Psoas muscle (tissue), 7 donors: ENCODE measurements at regions not wholly inside any gene's neighbourhood (a gene's known extent, or its start where the extent isn't known, plus 50 kb on each side); places are given as distances from the start of the nearest gene placed in this dataset.

Experiments
- ATAC-seq, 4 donors: fragments of 200-7000 bp; cut with Tn5 transposase; one replicate each; pipeline ENCODE4 v1.9.1; 2020; ENCODE audit warnings: moderate library complexity in 3 of 4, mild to moderate bottlenecking in 2 of 4
- DNase-seq, 2 donors: peaks; one replicate each; pipeline ENCODE4 v3.0.0-alpha.2; 2020
- H3K27ac ChIP-seq: fragments of 200-600 bp; one replicate; pipeline ENCODE4 v1.8.0; 2022
- H3K27me3 ChIP-seq, 3 donors: fragments of 200-600 bp in 1 of 3; one replicate each; pipeline versions ENCODE4 v1.6.1 to v1.8.0; 2013 to 2022; ENCODE audit warnings: low read length in 2 of 3, mild to moderate bottlenecking in 2 of 3, moderate library complexity in 1 of 3; ENCODE audit not compliant: insufficient read depth in 3 of 3
- H3K36me3 ChIP-seq, 2 donors: fragments of 200-600 bp in 1 of 2; one replicate each; pipeline versions ENCODE4 v1.6.1 to v1.8.0; 2013 to 2022; ENCODE audit warnings: low read depth in 1 of 2, mild to moderate bottlenecking in 1 of 2, moderate library complexity in 1 of 2; ENCODE audit not compliant: insufficient read depth in 1 of 2
- H3K4me1 ChIP-seq: fragments of 200-600 bp; one replicate; pipeline ENCODE4 v1.8.0; 2022
- H3K4me3 ChIP-seq: fragments of 200-600 bp; one replicate; pipeline ENCODE4 v1.8.0; 2022; ENCODE audit warnings: mild to moderate bottlenecking
- H3K9me3 ChIP-seq: fragments of 200-600 bp; one replicate; pipeline ENCODE4 v1.8.0; 2022
- CTCF ChIP-seq: fragments of 200-600 bp; IDR thresholded peaks from one replicate; pipeline ENCODE4 v1.8.0; 2022; ENCODE audit warnings: antibody characterized with exemption
- WGBS, 3 donors: extraction: QIAGEN DNeasy Blood & Tissue Kit; methylation state at CpG; one replicate each; pipeline versions ENCODE4 v1.1.6 to v1.1.7; 2013; 5-methylcytosine and 5-hydroxymethylcytosine counted together
- intact Hi-C, 2 donors: fragments of 100-400 bp; cut with DNase I; formaldehyde crosslinking; loops; one replicate each; pipeline versions ENCODE4 v1.11.0 to v1.14.2; 2022
- donor health status: healthy with polysubstance abuse.
- donor health status: DM: no; HTN: no; CAD: no; lungs with moderate emphysema.
- donor health status: Bipolar disorder and iron deficiency.
- donor health status: healthy.
- donor health status: DM: yes; HTN: yes; CAD: no.
- donor health status: DM: no; HTN: no; CAD: no.
- donor health status: DM: yes; HTN: yes; CAD: no.

- Histone ChIP-seq H3K4me3 (no peak overlapping the region), H3K36me3 (no peaks in the 10 kb centered on the region), H3K4me1 (no peaks in the 10 kb centered on the region), H3K9me3 (no peaks in the 10 kb centered on the region), H3K27ac (no peak overlapping the region), H3K27me3 (no peaks in the 10 kb centered on the region)
- ATAC-seq, result no peak
- intact Hi-C loops, result no loop called here
- no peak for TF ChIP-seq CTCF
- 89 to 95% (median 94%) methylated on average over 6 of the region's 6 CpGs for WGBS, 3 donors
- DNase-seq, result no peak
Observed at GRCh38 chr13:60214213-60215055, 50.7 kb upstream of the DIAPH3 start.

GRCh38 chr13:60220072-60220471, 56.3 kb upstream of the DIAPH3 start:
- H3K27me3 ChIP-seq, result no peaks in the 10 kb centered on the region
- H3K4me3 ChIP-seq, result no peak overlapping the region
- H3K27ac ChIP-seq, result no peak overlapping the region
- H3K9me3 ChIP-seq, result no peaks in the 10 kb centered on the region
- WGBS, 3 donors, result 95 to 100% (median 100%) methylated on average over 1 of the region's 1 CpG
- H3K36me3 ChIP-seq, result no peaks in the 10 kb centered on the region
- no peak for TF ChIP-seq CTCF
- intact Hi-C loops, result no loop called here
- DNase-seq (no peak), ATAC-seq (no peak)
- no peaks in the 10 kb centered on the region for H3K4me1 ChIP-seq

- no peak for TF ChIP-seq CTCF
Observed at GRCh38 chr13:60221581-60221980, 57.9 kb upstream of the DIAPH3 start.

GRCh38 chr13:60226507-60226906, 62.8 kb upstream of the DIAPH3 start:
- DNase-seq, result no peak
- Histone ChIP-seq H3K9me3 (no peaks in the 10 kb centered on the region), H3K4me1 (no peaks in the 10 kb centered on the region), H3K36me3 (no peaks in the 10 kb centered on the region), H3K4me3 (no peak overlapping the region), H3K27ac (no peak overlapping the region), H3K27me3 (no peaks in the 10 kb centered on the region)
- 14 to 25% (median 17%) methylated on average over 3 of the region's 3 CpGs for WGBS, 3 donors
- intact Hi-C loops, result no loop called here
- no peak for ATAC-seq
- no peak for TF ChIP-seq CTCF

More at GRCh38 chr13:60221581-60221980, 57.9 kb upstream of the DIAPH3 start:
- no peaks in the 10 kb centered on the region for H3K27me3 ChIP-seq
- WGBS, 3 donors, result 50 to 71% (median 66%) methylated on average over 6 of the region's 6 CpGs
- no peaks in the 10 kb centered on the region for H3K36me3 ChIP-seq
- intact Hi-C loops, result no loop called here
- H3K4me1 ChIP-seq, result no peaks in the 10 kb centered on the region
- no peak for ATAC-seq
- no peaks in the 10 kb centered on the region for H3K9me3 ChIP-seq
- H3K4me3 ChIP-seq, result no peak overlapping the region
- H3K27ac ChIP-seq, result no peak overlapping the region
- no peak for DNase-seq

GRCh38 chr13:60227158-60227557, 63.4 kb upstream of the DIAPH3 start:
- Histone ChIP-seq H3K9me3 (no peaks in the 10 kb centered on the region), H3K36me3 (no peaks in the 10 kb centered on the region), H3K27ac (no peak overlapping the region), H3K4me3 (no peak overlapping the region), H3K4me1 (no peaks in the 10 kb centered on the region), H3K27me3 (no peaks in the 10 kb centered on the region)
- intact Hi-C loops, result no loop called here
- ATAC-seq (no peak), DNase-seq (no peak)
- TF ChIP-seq CTCF, result no peak
